ENCODE measurements at regions not wholly inside any gene's neighbourhood (a gene's known extent, or its start where the extent isn't known, plus 50 kb on each side); places are given as distances from the start of the nearest gene placed in this dataset.
"Not testable (repeated sequence)": the region's sequence is repeated elsewhere in the genome, so short reads cannot be mapped to it uniquely, and the experiment has no call there.

GRCh38 chr9:89670801-89671434 is 66.1 kb downstream of the GADD45G start:
- no peak for DNase-seq (ENCODE audit: low spot score)

- DNase-seq (ENCODE audit: low spot score): no peak
Measured at GRCh38 chr9:89674667-89675057, 69.8 kb downstream of the GADD45G start.

GRCh38 chr9:89675058-89675742 is 70.4 kb downstream of the GADD45G start:
- peak; percentile 54 for DNase-seq (ENCODE audit: low spot score)

- DNase-seq (ENCODE audit: low spot score): no peak
Measured at GRCh38 chr9:89676281-89676680, 71.5 kb downstream of the GADD45G start.

GRCh38 chr9:89677702-89678395 is 73.0 kb downstream of the GADD45G start:
- DNase-seq (ENCODE audit: low spot score): no peak

- no peak for DNase-seq (ENCODE audit: low spot score)
Measured at GRCh38 chr9:89678396-89679015, 73.7 kb downstream of the GADD45G start.

GRCh38 chr9:89679016-89679415 is 74.2 kb downstream of the GADD45G start:
- DNase-seq (ENCODE audit: low spot score): no peak

- no peak for DNase-seq (ENCODE audit: low spot score)
Measured at GRCh38 chr9:89679581-89679980, 74.8 kb downstream of the GADD45G start.

- no peak for DNase-seq (ENCODE audit: low spot score)
Measured at GRCh38 chr9:89680547-89681467, 76.0 kb downstream of the GADD45G start.

GRCh38 chr9:89681468-89681859 is 76.7 kb downstream of the GADD45G start:
- DNase-seq (ENCODE audit: low spot score): not testable (repeated sequence)

GRCh38 chr9:89683626-89684025 is 78.8 kb downstream of the GADD45G start:
- no peak for DNase-seq (ENCODE audit: low spot score)

- no peak for DNase-seq (ENCODE audit: low spot score)
Measured at GRCh38 chr9:89684218-89684617, 79.4 kb downstream of the GADD45G start.

GRCh38 chr9:89684912-89685636 is 80.3 kb downstream of the GADD45G start:
- DNase-seq (ENCODE audit: low spot score): no peak

GRCh38 chr9:89685698-89686097 is 80.9 kb downstream of the GADD45G start:
- DNase-seq (ENCODE audit: low spot score): no peak

GRCh38 chr9:89686126-89686525 is 81.3 kb downstream of the GADD45G start:
- no peak for DNase-seq (ENCODE audit: low spot score)

GRCh38 chr9:89686621-89687020 is 81.8 kb downstream of the GADD45G start:
- DNase-seq (ENCODE audit: low spot score): no peak

GRCh38 chr9:89687188-89687587 is 82.4 kb downstream of the GADD45G start:
- DNase-seq (ENCODE audit: low spot score): no peak

- DNase-seq (ENCODE audit: low spot score): no peak
Measured at GRCh38 chr9:89687848-89688247, 83.0 kb downstream of the GADD45G start.

GRCh38 chr9:89689321-89689720 is 84.5 kb downstream of the GADD45G start:
- DNase-seq (ENCODE audit: low spot score): not testable (repeated sequence)

GRCh38 chr9:89690334-89690912 is 85.6 kb downstream of the GADD45G start:
- DNase-seq (ENCODE audit: low spot score): no peak

- no peak for DNase-seq (ENCODE audit: low spot score)
Measured at GRCh38 chr9:89695441-89695891, 90.7 kb downstream of the GADD45G start.

All from AG20443 (cell line).